ENCODE measurements at regions not wholly inside any gene's neighbourhood (a gene's known extent, or its start where the extent isn't known, plus 50 kb on each side); places are given as distances from the start of the nearest gene placed in this dataset.

- TF ChIP-seq NFE2 (CRISPR knock-in tag; IDR thresholded peaks at IDR 0.05) (no peak), KDM4B (CRISPR knock-in tag; IDR thresholded peaks at IDR 0.05) (no peak), FOXK2 (IDR thresholded peaks at IDR 0.05) (no peak), CEBPB (IDR thresholded peaks at IDR 0.05; ENCODE audit: borderline replicate concordance, low read depth, low read length) (no peak), USF2 (IDR thresholded peaks at IDR 0.05; ENCODE audit: low read depth, low read length) (no peak), USF2 (CRISPR knock-in tag; IDR thresholded peaks at IDR 0.05; ENCODE audit: borderline replicate concordance) (no peak), TCF12 (IDR thresholded peaks at IDR 0.05) (no peak), TCF12 (CRISPR knock-in tag; IDR thresholded peaks at IDR 0.05) (no peak)
- TF ChIP-seq, protein P1, sequence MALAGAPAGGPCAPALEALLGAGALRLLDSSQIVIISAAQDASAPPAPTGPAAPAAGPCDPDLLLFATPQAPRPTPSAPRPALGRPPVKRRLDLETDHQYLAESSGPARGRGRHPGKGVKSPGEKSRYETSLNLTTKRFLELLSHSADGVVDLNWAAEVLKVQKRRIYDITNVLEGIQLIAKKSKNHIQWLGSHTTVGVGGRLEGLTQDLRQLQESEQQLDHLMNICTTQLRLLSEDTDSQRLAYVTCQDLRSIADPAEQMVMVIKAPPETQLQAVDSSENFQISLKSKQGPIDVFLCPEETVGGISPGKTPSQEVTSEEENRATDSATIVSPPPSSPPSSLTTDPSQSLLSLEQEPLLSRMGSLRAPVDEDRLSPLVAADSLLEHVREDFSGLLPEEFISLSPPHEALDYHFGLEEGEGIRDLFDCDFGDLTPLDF (CRISPR knock-in tag; IDR thresholded peaks at IDR 0.05) = no peak
Observed at GRCh38 chr14:62468946-62469345, 576.3 kb downstream of the KCNH5 start.

All from HepG2 (cell line).